HCT116 (cell line): ENCODE measurements at regions not wholly inside any gene's neighbourhood (a gene's known extent, or its start where the extent isn't known, plus 50 kb on each side); places are given as distances from the start of the nearest gene placed in this dataset.

Source experiments
- ATAC-seq: fragments of 200-7000 bp; cut with Tn5 transposase; 2 replicates; pipeline ENCODE4 v1.9.1; 2020; ENCODE audit warnings: mild to moderate bottlenecking, moderate library complexity
- BruUV-seq: library from RNA; stranded (reverse); fragments of 400-500 nt; replicated peaks from 2 replicates; lab custom pipeline; 2021; lab: Mats Ljungman, UMichigan
- CTCF ChIA-PET: fragments of 300-600 bp; sonication (Branson Sonifier 250); formaldehyde crosslinking; loops from one replicate; lab custom pipeline; 2021; ENCODE audit warnings: antibody characterized with exemption; lab: Charles Lee
- POLR2A ChIA-PET: fragments of 300-600, 350-600 bp; sonication (Branson Sonifier 250); formaldehyde crosslinking; loops from one replicate; lab custom pipeline; 2021; ENCODE audit warnings: antibody characterized with exemption; lab: Charles Lee
- RAD21 ChIA-PET, 2 experiments: fragments of 300-600 bp; sonication (Branson Sonifier 250); formaldehyde crosslinking; loops; one replicate each; lab custom pipeline; 2023; ENCODE audit warnings: low total read pairs in 2 of 2; ENCODE audit not compliant: uncharacterized antibody in 2 of 2, unreplicated experiment in 2 of 2, low non-redundant PET in 1 of 2; lab: Charles Lee
- DNase-seq: peaks from one replicate; pipeline ENCODE4 v3.0.0-alpha.2; 2010; ENCODE audit warnings: low read depth, low spot score
- H2AFZ ChIP-seq: fragments of 200-600 bp; shearing (Covaris generic), sonication (generic); 2 replicates; pipeline ENCODE4 v1.6.1; 2017; ENCODE audit warnings: low read depth, mixed run types, mixed read lengths, antibody characterized with exemption, low read length; ENCODE audit not compliant: poor library complexity, severe bottlenecking
- H3K27ac ChIP-seq: 2 replicates; pipeline ENCODE4 v1.5.1; 2012; ENCODE audit warnings: low read depth, low read length
- H3K27me3 ChIP-seq: fragments of 200-600 bp; sonication (generic); 2 replicates; pipeline ENCODE4 v1.6.1; 2016; ENCODE audit warnings: mixed run types, low read length, mixed read lengths; ENCODE audit not compliant: insufficient read depth
- H3K36me3 ChIP-seq, 2 experiments: fragments of 200-500 bp in 1 of 2; fragments of 200-600 bp in 1 of 2; sonication (Bioruptor generic) in 1 of 2; sonication (generic) in 1 of 2; 2 replicates each; pipeline versions ENCODE4 v1.5.1 to v1.6.1; 2014 to 2016; ENCODE audit warnings: low read length in 2 of 2, inconsistent platforms in 1 of 2, mixed read lengths in 1 of 2, mixed run types in 1 of 2; ENCODE audit not compliant: insufficient read depth in 2 of 2, control insufficient read depth in 1 of 2
- H3K4me1 ChIP-seq, 2 experiments: fragments of 200-600 bp in 1 of 2; sonication (generic) in 1 of 2; 2 replicates each; pipeline versions ENCODE4 v1.5.1 to v1.6.1; 2012 to 2017; ENCODE audit warnings: low read length in 2 of 2, inconsistent platforms in 1 of 2, mild to moderate bottlenecking in 1 of 2, mixed read lengths in 1 of 2, mixed run types in 1 of 2, moderate library complexity in 1 of 2; ENCODE audit not compliant: insufficient read depth in 2 of 2, control insufficient read depth in 1 of 2
- H3K4me2 ChIP-seq: fragments of 200-600 bp; sonication (generic); 2 replicates; pipeline ENCODE4 v1.6.1; 2017; ENCODE audit warnings: mixed run types, low read length, mixed read lengths
- H3K4me3 ChIP-seq, 2 experiments: fragments of 200-600 bp in 1 of 2; sonication (generic) in 1 of 2; replicated peaks in 1 of 2; 2 replicates each; pipeline ENCODE4 v1.5.1; 2011 to 2016; ENCODE audit warnings: low read length in 2 of 2, control low read depth in 1 of 2, low read depth in 1 of 2, mild to moderate bottlenecking in 1 of 2, mixed read lengths in 1 of 2, mixed run types in 1 of 2
- H3K79me2 ChIP-seq: fragments of 200-600 bp; sonication (generic); 2 replicates; pipeline ENCODE4 v1.6.1; 2017; ENCODE audit warnings: mild to moderate bottlenecking, mixed run types, low read length, moderate library complexity, mixed read lengths; ENCODE audit not compliant: insufficient read depth
- H3K9ac ChIP-seq: fragments of 200-600 bp; sonication (generic); 2 replicates; pipeline ENCODE4 v1.6.1; 2016; ENCODE audit warnings: low read length, mixed read lengths
- H3K9me2 ChIP-seq: fragments of 200-600 bp; sonication (generic), shearing (Covaris generic); 2 replicates; pipeline ENCODE4 v1.6.1; 2017; ENCODE audit warnings: mixed run types, mild to moderate bottlenecking, moderate library complexity; ENCODE audit not compliant: insufficient read depth
- H3K9me3 ChIP-seq, 2 experiments: fragments of 200-500 bp in 1 of 2; fragments of 200-600 bp in 1 of 2; sonication (Bioruptor generic) in 1 of 2; sonication (generic) in 1 of 2; 2 replicates each; pipeline ENCODE4 v1.6.1; 2014 to 2017; ENCODE audit warnings: low read length in 2 of 2, mixed read lengths in 2 of 2, inconsistent platforms in 1 of 2, low read depth in 1 of 2, mild to moderate bottlenecking in 1 of 2, mixed run types in 1 of 2, moderate library complexity in 1 of 2; ENCODE audit not compliant: control insufficient read depth in 1 of 2, insufficient read depth in 1 of 2
- H4K20me1 ChIP-seq: fragments of 200-600 bp; sonication (generic), shearing (Covaris generic); 2 replicates; pipeline ENCODE4 v1.6.1; 2017; ENCODE audit warnings: mixed run types, mild to moderate bottlenecking, moderate library complexity; ENCODE audit not compliant: insufficient read depth
- EGR1 ChIP-seq: IDR thresholded peaks from 2 replicates; pipeline ENCODE4 v1.6.1; 2012; ENCODE audit warnings: low read depth
- ELF1 ChIP-seq: IDR thresholded peaks from 2 replicates; pipeline ENCODE4 v1.6.1; 2012; ENCODE audit warnings: low read depth, borderline replicate concordance
- EZH2 ChIP-seq: fragments of 200-600 bp; sonication (generic); IDR thresholded peaks from 2 replicates; pipeline ENCODE4 v1.6.1; 2017; ENCODE audit warnings: antibody characterized with exemption, mixed run types
- POLR2A ChIP-seq: IDR thresholded peaks from 2 replicates; pipeline ENCODE4 v1.7.0; 2011; ENCODE audit warnings: borderline replicate concordance; ENCODE audit not compliant: insufficient read depth, insufficient read length; ENCODE audit errors: extremely low read depth
- SIN3A ChIP-seq: IDR thresholded peaks from 2 replicates; pipeline ENCODE4 v1.6.1; 2012; ENCODE audit warnings: low read depth
- SP1 ChIP-seq: IDR thresholded peaks from 2 replicates; pipeline ENCODE4 v1.6.1; 2012; ENCODE audit warnings: low read depth
- SRF ChIP-seq: IDR thresholded peaks from 2 replicates; pipeline ENCODE4 v1.6.1; 2012; ENCODE audit warnings: low read depth
- TCF7L2 ChIP-seq: IDR thresholded peaks from 2 replicates; pipeline ENCODE4 v1.7.0; 2011; ENCODE audit warnings: borderline replicate concordance, inconsistent platforms; ENCODE audit not compliant: insufficient read depth, insufficient read length; ENCODE audit errors: extremely low read depth
- YY1 ChIP-seq: IDR thresholded peaks from 2 replicates; pipeline ENCODE4 v1.6.1; 2011; ENCODE audit warnings: low read length, low read depth, moderate library complexity, mild to moderate bottlenecking; ENCODE audit not compliant: insufficient replicate concordance; ENCODE audit errors: extremely low read depth
- ZFX ChIP-seq: fragments of 450-650 bp; IDR thresholded peaks from 2 replicates; pipeline ENCODE4 v1.6.1; 2017
- intact Hi-C: fragments of 100-400 bp; cut with micrococcal nuclease; formaldehyde crosslinking; loops from 2 replicates; pipeline ENCODE4 v1.10.0; 2022
- TF ChIP-seq, protein P1 (sequence below): IDR thresholded peaks from 2 replicates; pipeline ENCODE4 v1.6.1; 2012
- TF ChIP-seq, protein P2 (sequence below), 3 experiments: fragments of 200-600 bp in 1 of 3; sonication (generic) in 1 of 3; IDR thresholded peaks in 2 of 3; conservative IDR thresholded peaks in 1 of 3; 2 replicates each; pipeline ENCODE4 v1.5.1; 2012 to 2017; ENCODE audit warnings: low read depth in 2 of 3, low read length in 2 of 3, antibody characterized with exemption in 1 of 3, borderline replicate concordance in 1 of 3, control low read depth in 1 of 3, mild to moderate bottlenecking in 1 of 3, mixed read lengths in 1 of 3, mixed run types in 1 of 3, moderate library complexity in 1 of 3; ENCODE audit not compliant: insufficient read depth in 1 of 3

GRCh38 chr15:21271566-21271965 lies 168.7 kb downstream of the POTEB3 start:
- H3K36me3 ChIP-seq: no peaks in the 10 kb centered on the region
- intact Hi-C loops: no loop called here
- H3K4me1 ChIP-seq: no peaks in the 10 kb centered on the region
- H3K27me3 ChIP-seq: no peaks in the 10 kb centered on the region
- H4K20me1 ChIP-seq: no peaks in the 10 kb centered on the region
- H3K4me3 ChIP-seq: no peak overlapping the region
- POLR2A ChIA-PET: no interaction called here
- no peak for TF ChIP-seq EGR1
- TF ChIP-seq TCF7L2: no peak
- TF ChIP-seq, protein P1, sequence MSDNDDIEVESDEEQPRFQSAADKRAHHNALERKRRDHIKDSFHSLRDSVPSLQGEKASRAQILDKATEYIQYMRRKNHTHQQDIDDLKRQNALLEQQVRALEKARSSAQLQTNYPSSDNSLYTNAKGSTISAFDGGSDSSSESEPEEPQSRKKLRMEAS: no peak
- no peak for TF ChIP-seq SIN3A
- no peak for TF ChIP-seq ELF1
- TF ChIP-seq EZH2: no peak
- TF ChIP-seq POLR2A: no peak
- TF ChIP-seq ZFX: no peak
- TF ChIP-seq, protein P2, sequence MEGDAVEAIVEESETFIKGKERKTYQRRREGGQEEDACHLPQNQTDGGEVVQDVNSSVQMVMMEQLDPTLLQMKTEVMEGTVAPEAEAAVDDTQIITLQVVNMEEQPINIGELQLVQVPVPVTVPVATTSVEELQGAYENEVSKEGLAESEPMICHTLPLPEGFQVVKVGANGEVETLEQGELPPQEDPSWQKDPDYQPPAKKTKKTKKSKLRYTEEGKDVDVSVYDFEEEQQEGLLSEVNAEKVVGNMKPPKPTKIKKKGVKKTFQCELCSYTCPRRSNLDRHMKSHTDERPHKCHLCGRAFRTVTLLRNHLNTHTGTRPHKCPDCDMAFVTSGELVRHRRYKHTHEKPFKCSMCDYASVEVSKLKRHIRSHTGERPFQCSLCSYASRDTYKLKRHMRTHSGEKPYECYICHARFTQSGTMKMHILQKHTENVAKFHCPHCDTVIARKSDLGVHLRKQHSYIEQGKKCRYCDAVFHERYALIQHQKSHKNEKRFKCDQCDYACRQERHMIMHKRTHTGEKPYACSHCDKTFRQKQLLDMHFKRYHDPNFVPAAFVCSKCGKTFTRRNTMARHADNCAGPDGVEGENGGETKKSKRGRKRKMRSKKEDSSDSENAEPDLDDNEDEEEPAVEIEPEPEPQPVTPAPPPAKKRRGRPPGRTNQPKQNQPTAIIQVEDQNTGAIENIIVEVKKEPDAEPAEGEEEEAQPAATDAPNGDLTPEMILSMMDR (IDR thresholded peaks at IDR 0.05 in 2 of 3, conservative IDR thresholded peaks at IDR 0.05 in 1 of 3; ENCODE audit: borderline replicate concordance in 1 of 3, insufficient read depth in 1 of 3, low read depth in 2 of 3, low read length in 2 of 3): no peak
- TF ChIP-seq SRF: no peak
- no peak for TF ChIP-seq SP1
- no peak for TF ChIP-seq YY1
- H3K9me2 ChIP-seq: no peaks in the 10 kb centered on the region
- ATAC-seq: no peak
- H2AFZ ChIP-seq: no peak overlapping the region
- DNase-seq: no peak
- no peaks in the 10 kb centered on the region for H3K79me2 ChIP-seq
- no peak overlapping the region for H3K27ac ChIP-seq
- CTCF ChIA-PET: no interaction called here
- BruUV-seq: no TSS peak
- H3K4me2 ChIP-seq: no peak overlapping the region
- no peak overlapping the region for H3K9ac ChIP-seq
- RAD21 ChIA-PET: no interaction called here
- peaks cover 9 to 13% of the 10 kb centered on the region in 2 experiments; a peak in 2 of 4 replicates for H3K9me3 ChIP-seq
